ENCODE measurements at regions not wholly inside any gene's neighbourhood (a gene's known extent, or its start where the extent isn't known, plus 50 kb on each side); places are given as distances from the start of the nearest gene placed in this dataset.

GRCh38 chr9:26418480-26418879 lies 474.1 kb downstream of the CAAP1 start:
- no peak for TF ChIP-seq CTCF (IDR thresholded peaks at IDR 0.05; ENCODE audit: insufficient read depth, low read length, poor library complexity, severe bottlenecking)
- Histone ChIP-seq H3K27me3 (ENCODE audit: control insufficient read depth, insufficient read depth, low read length) (no peaks in the 10 kb centered on the region), H3K4me3 (ENCODE audit: low read depth, low read length) (no peak overlapping the region), H3K36me3 (ENCODE audit: control insufficient read depth, insufficient read depth, low read length) (no peaks in the 10 kb centered on the region)
- DNase-seq (ENCODE audit: low read depth): no peak

- no peak for TF ChIP-seq CTCF (IDR thresholded peaks at IDR 0.05; ENCODE audit: insufficient read depth, low read length, poor library complexity, severe bottlenecking)
- Histone ChIP-seq H3K27me3 (ENCODE audit: control insufficient read depth, insufficient read depth, low read length) (no peaks in the 10 kb centered on the region), H3K36me3 (ENCODE audit: control insufficient read depth, insufficient read depth, low read length) (no peaks in the 10 kb centered on the region), H3K4me3 (ENCODE audit: low read depth, low read length) (no peak overlapping the region)
- DNase-seq (ENCODE audit: low read depth): no peak
Observed at GRCh38 chr9:26415528-26415927, 477.1 kb downstream of the CAAP1 start.

- H3K4me3 ChIP-seq (ENCODE audit: low read depth, low read length): no peak overlapping the region
- no peaks in the 10 kb centered on the region for H3K27me3 ChIP-seq (ENCODE audit: control insufficient read depth, insufficient read depth, low read length)
- no peaks in the 10 kb centered on the region for H3K36me3 ChIP-seq (ENCODE audit: control insufficient read depth, insufficient read depth, low read length)
- DNase-seq (ENCODE audit: low read depth): no peak
- TF ChIP-seq CTCF (IDR thresholded peaks at IDR 0.05; ENCODE audit: insufficient read depth, low read length, poor library complexity, severe bottlenecking): no peak
Observed at GRCh38 chr9:26413611-26414010, 479.0 kb downstream of the CAAP1 start.

GRCh38 chr9:26412446-26412845 lies 480.2 kb downstream of the CAAP1 start:
- no peak overlapping the region for H3K4me3 ChIP-seq (ENCODE audit: low read depth, low read length)
- TF ChIP-seq CTCF (IDR thresholded peaks at IDR 0.05; ENCODE audit: insufficient read depth, low read length, poor library complexity, severe bottlenecking): no peak
- no peaks in the 10 kb centered on the region for H3K27me3 ChIP-seq (ENCODE audit: control insufficient read depth, insufficient read depth, low read length)
- no peak for DNase-seq (ENCODE audit: low read depth)
- H3K36me3 ChIP-seq (ENCODE audit: control insufficient read depth, insufficient read depth, low read length): no peaks in the 10 kb centered on the region

GRCh38 chr9:26406676-26407075 lies 485.9 kb downstream of the CAAP1 start:
- no peak for DNase-seq (ENCODE audit: low read depth)
- Histone ChIP-seq H3K27me3 (ENCODE audit: control insufficient read depth, insufficient read depth, low read length) (no peaks in the 10 kb centered on the region), H3K4me3 (ENCODE audit: low read depth, low read length) (no peak overlapping the region), H3K36me3 (ENCODE audit: control insufficient read depth, insufficient read depth, low read length) (no peaks in the 10 kb centered on the region)
- no peak for TF ChIP-seq CTCF (IDR thresholded peaks at IDR 0.05; ENCODE audit: insufficient read depth, low read length, poor library complexity, severe bottlenecking)

GRCh38 chr9:26399556-26399955 lies 493.0 kb downstream of the CAAP1 start:
- no peak overlapping the region for H3K4me3 ChIP-seq (ENCODE audit: low read depth, low read length)
- no peaks in the 10 kb centered on the region for H3K27me3 ChIP-seq (ENCODE audit: control insufficient read depth, insufficient read depth, low read length)
- DNase-seq (ENCODE audit: low read depth): no peak
- TF ChIP-seq CTCF (IDR thresholded peaks at IDR 0.05; ENCODE audit: insufficient read depth, low read length, poor library complexity, severe bottlenecking): no peak
- H3K36me3 ChIP-seq (ENCODE audit: control insufficient read depth, insufficient read depth, low read length): no peaks in the 10 kb centered on the region

Measured in kidney epithelial cell (primary cell).